Epithelial cell of proximal tubule (primary cell): ENCODE measurements at regions not wholly inside any gene's neighbourhood (a gene's known extent, or its start where the extent isn't known, plus 50 kb on each side); places are given as distances from the start of the nearest gene placed in this dataset.

Experiments
- DNase-seq: peaks from one replicate; pipeline ENCODE4 v3.0.0-alpha.2; 2011; ENCODE audit warnings: low read depth
- H3K4me3 ChIP-seq: 2 replicates; pipeline ENCODE4 v1.5.1; 2011; ENCODE audit warnings: low read depth, mild to moderate bottlenecking, low read length
- TF ChIP-seq, protein P1 (sequence below): conservative IDR thresholded peaks from 2 replicates; pipeline ENCODE4 v1.5.1; 2012; ENCODE audit warnings: low read depth, mild to moderate bottlenecking, low read length

GRCh38 chr5:54927097-54927746 is 58.2 kb downstream of the ESM1 start:
- no peak overlapping the region for H3K4me3 ChIP-seq
- no peak for DNase-seq
- TF ChIP-seq, protein P1, sequence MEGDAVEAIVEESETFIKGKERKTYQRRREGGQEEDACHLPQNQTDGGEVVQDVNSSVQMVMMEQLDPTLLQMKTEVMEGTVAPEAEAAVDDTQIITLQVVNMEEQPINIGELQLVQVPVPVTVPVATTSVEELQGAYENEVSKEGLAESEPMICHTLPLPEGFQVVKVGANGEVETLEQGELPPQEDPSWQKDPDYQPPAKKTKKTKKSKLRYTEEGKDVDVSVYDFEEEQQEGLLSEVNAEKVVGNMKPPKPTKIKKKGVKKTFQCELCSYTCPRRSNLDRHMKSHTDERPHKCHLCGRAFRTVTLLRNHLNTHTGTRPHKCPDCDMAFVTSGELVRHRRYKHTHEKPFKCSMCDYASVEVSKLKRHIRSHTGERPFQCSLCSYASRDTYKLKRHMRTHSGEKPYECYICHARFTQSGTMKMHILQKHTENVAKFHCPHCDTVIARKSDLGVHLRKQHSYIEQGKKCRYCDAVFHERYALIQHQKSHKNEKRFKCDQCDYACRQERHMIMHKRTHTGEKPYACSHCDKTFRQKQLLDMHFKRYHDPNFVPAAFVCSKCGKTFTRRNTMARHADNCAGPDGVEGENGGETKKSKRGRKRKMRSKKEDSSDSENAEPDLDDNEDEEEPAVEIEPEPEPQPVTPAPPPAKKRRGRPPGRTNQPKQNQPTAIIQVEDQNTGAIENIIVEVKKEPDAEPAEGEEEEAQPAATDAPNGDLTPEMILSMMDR = no peak

DNA sequence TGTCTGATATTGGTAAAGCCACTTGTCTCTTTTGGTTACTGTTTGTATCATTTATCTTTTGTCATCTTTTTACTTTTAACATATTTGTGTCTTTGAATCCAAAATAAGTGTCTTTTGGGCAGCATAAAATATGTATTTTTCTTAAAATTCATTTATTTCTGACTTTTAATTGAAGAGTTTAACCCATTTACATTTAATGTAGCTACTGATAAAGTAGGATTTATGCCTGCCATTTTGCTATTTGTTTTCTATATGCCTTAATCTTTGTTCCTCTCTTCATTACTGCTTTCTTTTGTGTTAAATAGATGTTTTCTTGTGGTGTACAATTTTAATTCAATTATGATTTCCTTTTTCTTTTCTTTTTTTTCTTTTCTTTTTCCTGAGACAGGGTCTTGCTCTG is 60.9 kb downstream of the ESM1 start:
- no peak for DNase-seq
- TF ChIP-seq, protein P1 = no peak
- no peak overlapping the region for H3K4me3 ChIP-seq

DNA sequence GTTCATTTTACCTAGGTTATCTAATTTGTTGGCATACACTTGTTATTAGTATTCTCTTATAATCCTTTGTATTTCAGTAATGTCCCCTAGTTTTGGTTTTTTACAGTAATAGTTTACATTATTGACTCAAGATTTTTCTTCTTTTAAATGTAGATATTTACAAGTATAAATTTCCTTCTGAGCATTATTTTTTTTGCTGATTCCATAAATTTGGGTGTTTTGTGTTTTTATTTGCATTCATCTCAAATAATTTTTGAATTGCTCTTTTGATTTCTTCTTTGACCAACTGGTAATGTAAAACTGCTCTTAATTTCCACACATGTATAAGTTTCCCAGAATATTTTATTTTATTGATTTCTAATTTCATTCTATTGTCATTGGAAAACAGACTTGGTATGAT is 68.1 kb downstream of the ESM1 start:
- no peak for DNase-seq
- H3K4me3 ChIP-seq = no peak overlapping the region
- TF ChIP-seq, protein P1 = no peak

- DNase-seq = no peak
- no peak overlapping the region for H3K4me3 ChIP-seq
- TF ChIP-seq, protein P1 = no peak
These were observed 69.8 kb downstream of the ESM1 start for GRCh38 chr5:54915466-54916027.

GRCh38 chr5:54912021-54912420 is 73.4 kb downstream of the ESM1 start:
- TF ChIP-seq, protein P1 = no peak
- no peak for DNase-seq
- no peak overlapping the region for H3K4me3 ChIP-seq

- TF ChIP-seq, protein P1 = no peak
- no peak for DNase-seq
- no peak overlapping the region for H3K4me3 ChIP-seq
These were observed 75.2 kb downstream of the ESM1 start for GRCh38 chr5:54909911-54910870.
